H9 (cell line): ENCODE measurements at regions not wholly inside any gene's neighbourhood (a gene's known extent, or its start where the extent isn't known, plus 50 kb on each side); places are given as distances from the start of the nearest gene placed in this dataset.

Experiments
- DNase-seq: peaks from one replicate; pipeline ENCODE4 v3.0.0-alpha.2; 2017
- H2AFZ ChIP-seq: one replicate; pipeline ENCODE4 v1.6.1; 2013; ENCODE audit warnings: mild to moderate bottlenecking, low read length, control low read depth, moderate library complexity
- H2AK5ac ChIP-seq: 2 replicates; pipeline ENCODE4 v1.6.1; 2013; ENCODE audit warnings: low read length, control low read depth, mixed read lengths; ENCODE audit not compliant: insufficient read length
- H2BK120ac ChIP-seq: one replicate; pipeline ENCODE4 v1.6.1; 2013; ENCODE audit warnings: low read depth, mild to moderate bottlenecking, low read length, control low read depth, inconsistent platforms; ENCODE audit not compliant: poor library complexity, severe bottlenecking
- H2BK12ac ChIP-seq: 2 replicates; pipeline ENCODE4 v1.6.1; 2013; ENCODE audit warnings: low read length, control low read depth, mixed read lengths, low read depth; ENCODE audit not compliant: insufficient read length
- H2BK15ac ChIP-seq: 2 replicates; pipeline ENCODE4 v1.6.1; 2013; ENCODE audit warnings: low read depth, low read length, control low read depth
- H2BK20ac ChIP-seq: one replicate; pipeline ENCODE4 v1.6.1; 2013; ENCODE audit warnings: low read depth, mild to moderate bottlenecking, low read length, control low read depth, inconsistent platforms; ENCODE audit not compliant: poor library complexity, severe bottlenecking
- H2BK5ac ChIP-seq: 2 replicates; pipeline ENCODE4 v1.6.1; 2013; ENCODE audit warnings: low read length, control low read depth, mixed read lengths; ENCODE audit not compliant: insufficient read length
- H3K14ac ChIP-seq: 2 replicates; pipeline ENCODE4 v1.6.1; 2013; ENCODE audit warnings: low read length, control low read depth; ENCODE audit not compliant: insufficient read depth
- H3K18ac ChIP-seq: 2 replicates; pipeline ENCODE4 v1.6.1; 2013; ENCODE audit warnings: low read depth, mild to moderate bottlenecking, mixed read lengths, low read length, control low read depth; ENCODE audit not compliant: insufficient read length
- H3K23ac ChIP-seq: 2 replicates; pipeline ENCODE4 v1.6.1; 2013; ENCODE audit warnings: low read length, control low read depth, mixed read lengths, low read depth; ENCODE audit not compliant: insufficient read length
- H3K23me2 ChIP-seq: 2 replicates; pipeline ENCODE4 v1.6.1; 2013; ENCODE audit warnings: low read depth, mild to moderate bottlenecking, mixed read lengths, low read length, control low read depth; ENCODE audit not compliant: insufficient read length, poor library complexity, severe bottlenecking
- H3K27ac ChIP-seq: 2 replicates; pipeline ENCODE4 v1.5.1; 2013; ENCODE audit warnings: low read length, control low read depth, mixed read lengths, low read depth; ENCODE audit not compliant: insufficient read length
- H3K27me3 ChIP-seq: 2 replicates; pipeline ENCODE4 v1.6.1; 2013; ENCODE audit warnings: low read length, control low read depth, inconsistent platforms; ENCODE audit not compliant: insufficient read depth
- H3K4ac ChIP-seq: 2 replicates; pipeline ENCODE4 v1.6.1; 2013; ENCODE audit warnings: low read depth, mild to moderate bottlenecking, control low read depth, inconsistent platforms, low read length, moderate library complexity
- H3K4me1 ChIP-seq: 2 replicates; pipeline ENCODE4 v1.6.1; 2013; ENCODE audit warnings: low read length, control low read depth, inconsistent platforms; ENCODE audit not compliant: insufficient read depth
- H3K4me2 ChIP-seq: 2 replicates; pipeline ENCODE4 v1.6.1; 2013; ENCODE audit warnings: low read length, control low read depth, mixed read lengths; ENCODE audit not compliant: insufficient read length, insufficient read depth
- H3K56ac ChIP-seq: 2 replicates; pipeline ENCODE4 v1.6.1; 2013; ENCODE audit warnings: low read depth, mild to moderate bottlenecking, mixed read lengths, low read length, control low read depth; ENCODE audit not compliant: insufficient read length
- H3K79me1 ChIP-seq: 2 replicates; pipeline ENCODE4 v1.6.1; 2013; ENCODE audit warnings: low read depth, mild to moderate bottlenecking, moderate library complexity, low read length, control low read depth, inconsistent platforms; ENCODE audit not compliant: insufficient read depth, poor library complexity, severe bottlenecking
- H3K79me2 ChIP-seq: 2 replicates; pipeline ENCODE4 v1.6.1; 2013; ENCODE audit warnings: low read length, control low read depth, inconsistent platforms; ENCODE audit not compliant: insufficient read depth
- H3K9ac ChIP-seq: 2 replicates; pipeline ENCODE4 v1.6.1; 2013; ENCODE audit warnings: low read length, control low read depth, mixed read lengths; ENCODE audit not compliant: insufficient read length; ENCODE audit errors: extremely low read depth
- H3K9me3 ChIP-seq: one replicate; pipeline ENCODE4 v1.6.1; 2013; ENCODE audit warnings: low read depth, low read length, inconsistent platforms; ENCODE audit not compliant: control insufficient read depth
- H3T11ph ChIP-seq: one replicate; pipeline ENCODE4 v1.6.1; 2013; ENCODE audit warnings: mild to moderate bottlenecking, low read length, control low read depth, inconsistent platforms
- H4K20me1 ChIP-seq: one replicate; pipeline ENCODE4 v1.6.1; 2013; ENCODE audit not compliant: control insufficient read depth, insufficient read length, insufficient read depth
- H4K5ac ChIP-seq: 2 replicates; pipeline ENCODE4 v1.6.1; 2013; ENCODE audit warnings: low read depth, mild to moderate bottlenecking, mixed read lengths, low read length, control low read depth; ENCODE audit not compliant: insufficient read length
- H4K8ac ChIP-seq: replicated peaks from 2 replicates; pipeline ENCODE4 v1.6.1; 2013; ENCODE audit warnings: low read length, control low read depth, mixed read lengths, low read depth; ENCODE audit not compliant: insufficient read length
- H4K91ac ChIP-seq: 2 replicates; pipeline ENCODE4 v1.6.1; 2013; ENCODE audit warnings: low read depth, mild to moderate bottlenecking, moderate library complexity, mixed read lengths, low read length, control low read depth; ENCODE audit not compliant: insufficient read length
- H3K27ac Mint-ChIP-seq, 3 experiments: 2 replicates in 2 of 3; 3 replicates in 1 of 3; pipeline ENCODE4 v1.8.0; 2020 to 2021; ENCODE audit warnings: mixed read lengths in 3 of 3, mild to moderate bottlenecking in 1 of 3, moderate library complexity in 1 of 3
- H3K27me3 Mint-ChIP-seq: 2 replicates; pipeline ENCODE4 v1.8.0; 2021; ENCODE audit warnings: low read depth, mild to moderate bottlenecking, moderate library complexity, mixed read lengths
- H3K36me3 Mint-ChIP-seq, 3 experiments: 2 replicates in 2 of 3; 3 replicates in 1 of 3; pipeline ENCODE4 v1.8.0; 2020 to 2021; ENCODE audit warnings: low read depth in 3 of 3, mixed read lengths in 3 of 3; ENCODE audit not compliant: insufficient read depth in 1 of 3
- H3K4me1 Mint-ChIP-seq, 2 experiments: 2 replicates each; pipeline ENCODE4 v1.8.0; 2020; ENCODE audit warnings: mixed read lengths in 2 of 2
- H3K4me3 Mint-ChIP-seq, 2 experiments: 2 replicates in 1 of 2; 3 replicates in 1 of 2; pipeline ENCODE4 v1.8.0; 2020 to 2021; ENCODE audit warnings: mild to moderate bottlenecking in 2 of 2, mixed read lengths in 2 of 2, moderate library complexity in 1 of 2
- H3K9me3 Mint-ChIP-seq, 2 experiments: 2 replicates in 1 of 2; 3 replicates in 1 of 2; pipeline ENCODE4 v1.8.0; 2020; ENCODE audit warnings: mild to moderate bottlenecking in 2 of 2, mixed read lengths in 2 of 2, moderate library complexity in 1 of 2
- CTCF ChIP-seq: fragments of 200-600 bp; sonication (generic); conservative IDR thresholded peaks from 3 replicates; pipeline ENCODE4 v1.8.0; 2021; ENCODE audit warnings: antibody characterized with exemption, mild to moderate bottlenecking
- WGBS: extraction: QIAGEN DNeasy Blood & Tissue Kit; methylation state at CpG from one replicate; pipeline ENCODE4 v1.1.7; 2013; ENCODE audit warnings: missing lambda C conversion rate, low lambda C conversion rate, mixed read lengths; ENCODE audit not compliant: insufficient read length; ENCODE audit errors: extremely low coverage; 5-methylcytosine and 5-hydroxymethylcytosine counted together

- no peak overlapping the region for H2AFZ ChIP-seq
- no peaks in the 10 kb centered on the region for H4K20me1 ChIP-seq
- H2AK5ac ChIP-seq, result no peak overlapping the region
- H2BK12ac ChIP-seq, result no peak overlapping the region
- no peaks in the 10 kb centered on the region for H3K4me1 ChIP-seq
- no peak overlapping the region for H3T11ph ChIP-seq
- H3K4me3 Mint-ChIP-seq, result no peak overlapping the region
- no peak overlapping the region; a peak in 1 of 7 replicates for H3K27ac Mint-ChIP-seq
- no peak overlapping the region for H3K4me2 ChIP-seq
- H3K27me3 ChIP-seq, result no peaks in the 10 kb centered on the region
- H3K14ac ChIP-seq, result no peak overlapping the region
- H3K56ac ChIP-seq, result no peak overlapping the region
- H3K27me3 Mint-ChIP-seq, result no peaks in the 10 kb centered on the region
- H3K9me3 ChIP-seq, result no peaks in the 10 kb centered on the region
- no peak overlapping the region for H2BK120ac ChIP-seq
- H4K8ac ChIP-seq, result no peak overlapping the region
- no peak overlapping the region for H4K91ac ChIP-seq
- H3K36me3 Mint-ChIP-seq, result no peaks in the 10 kb centered on the region
- DNase-seq, result no peak
- no peaks in the 10 kb centered on the region for H3K79me2 ChIP-seq
- no peaks in the 10 kb centered on the region for H3K23me2 ChIP-seq
- no peak overlapping the region for H4K5ac ChIP-seq
- H3K4me1 Mint-ChIP-seq, result no peaks in the 10 kb centered on the region
- no peaks in the 10 kb centered on the region for H3K79me1 ChIP-seq
- no peak for TF ChIP-seq CTCF
- H3K23ac ChIP-seq, result no peak overlapping the region
- H3K4ac ChIP-seq, result no peak overlapping the region
- no peak overlapping the region for H2BK5ac ChIP-seq
- no peaks in the 10 kb centered on the region for H3K9me3 Mint-ChIP-seq
- no peak overlapping the region for H3K27ac ChIP-seq
- no peak overlapping the region for H3K18ac ChIP-seq
- no peak overlapping the region for H2BK15ac ChIP-seq
- no peak overlapping the region for H3K9ac ChIP-seq
- WGBS, result no CpG with 5 or more reads among the region's 4 CpGs
- H2BK20ac ChIP-seq, result no peak overlapping the region
These were observed 482.6 kb upstream of the ZNF717 start for GRCh38 chr3:76267851-76268380.
